NCI-H226 (cell line): ENCODE measurements at regions not wholly inside any gene's neighbourhood (a gene's known extent, or its start where the extent isn't known, plus 50 kb on each side); places are given as distances from the start of the nearest gene placed in this dataset.
"Not testable (repeated sequence)": the region's sequence is repeated elsewhere in the genome, so short reads cannot be mapped to it uniquely, and the experiment has no call there.

Source experiments
- DNase-seq: peaks from one replicate; pipeline ENCODE4 v3.0.0-alpha.2; 2015

DNA sequence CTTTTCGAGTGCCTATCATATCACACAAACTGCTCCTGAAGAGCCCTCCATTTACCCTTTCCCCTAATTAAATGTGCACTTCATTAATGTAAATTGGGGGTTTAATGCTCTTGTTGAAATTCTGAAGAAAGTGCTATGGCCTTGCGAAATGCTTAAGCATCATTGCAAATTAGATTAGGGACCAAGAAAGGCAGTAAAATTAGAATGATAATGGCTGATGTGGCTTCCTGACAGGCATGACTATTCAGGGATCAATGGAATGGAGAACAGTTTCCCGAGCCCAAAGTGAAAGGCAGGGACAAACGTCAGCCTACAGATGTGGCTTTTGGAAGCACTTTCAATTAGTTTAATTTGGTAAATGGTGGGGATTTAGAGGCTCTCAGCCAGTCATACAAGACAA is 120.1 kb downstream of the NKX6-1 start:
- no peak for DNase-seq

DNA sequence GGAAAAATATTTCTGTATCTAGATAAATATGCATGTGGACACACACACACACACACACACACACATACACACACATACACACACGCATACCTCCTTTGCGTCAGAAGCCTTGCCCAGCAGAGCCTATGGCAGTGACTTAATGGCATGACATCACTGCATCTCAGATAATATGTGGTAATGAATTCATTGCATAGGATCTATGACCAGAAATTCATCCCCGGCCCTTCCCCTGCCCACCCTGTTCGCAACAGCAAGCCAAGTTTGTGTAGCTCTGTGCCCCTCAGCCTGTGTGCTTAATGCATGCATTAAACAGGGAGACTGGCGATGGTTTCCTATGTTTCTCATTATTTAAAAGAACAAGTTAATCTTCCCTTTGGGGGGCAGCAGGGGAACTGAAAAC is 120.7 kb downstream of the NKX6-1 start:
- DNase-seq, result no peak

DNA sequence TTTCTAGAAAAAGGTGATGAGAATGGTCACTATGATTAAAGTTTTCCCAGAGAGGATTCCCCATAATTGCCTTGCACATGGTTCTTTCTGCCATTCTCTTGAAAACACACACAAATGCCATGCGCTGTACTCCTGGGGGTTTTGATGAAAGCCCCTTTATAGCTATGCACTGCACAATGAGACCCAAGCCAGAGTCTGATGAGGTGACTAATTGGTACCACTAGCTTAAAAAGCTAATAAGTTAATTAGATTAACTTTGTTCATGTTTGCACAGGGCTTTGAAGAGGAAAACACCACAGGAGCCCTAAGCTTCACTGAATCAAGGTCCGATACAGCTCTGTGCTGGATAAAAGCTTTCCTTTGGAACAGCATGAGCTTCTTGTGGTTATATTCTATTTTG is 132.2 kb downstream of the NKX6-1 start:
- DNase-seq, result no peak

DNA sequence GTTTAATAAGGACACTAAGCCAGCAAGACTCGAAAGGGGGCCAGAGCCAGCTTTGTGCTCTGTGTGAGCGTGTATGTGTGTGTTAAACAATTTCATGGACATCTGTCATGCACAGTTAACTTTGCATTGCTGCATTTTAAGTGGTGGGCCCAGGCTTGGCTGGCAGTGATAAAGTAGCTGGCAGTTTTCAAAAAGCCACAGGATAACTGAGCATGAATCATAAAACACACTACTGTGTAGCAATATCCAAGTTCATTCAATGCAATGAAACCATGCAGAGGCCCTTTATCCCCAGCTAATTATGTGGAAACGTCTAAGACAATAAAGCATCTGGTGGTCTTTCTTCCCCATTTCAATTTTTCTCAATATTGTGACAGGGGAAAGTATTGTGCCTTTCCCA is 132.9 kb downstream of the NKX6-1 start:
- no peak for DNase-seq

DNA sequence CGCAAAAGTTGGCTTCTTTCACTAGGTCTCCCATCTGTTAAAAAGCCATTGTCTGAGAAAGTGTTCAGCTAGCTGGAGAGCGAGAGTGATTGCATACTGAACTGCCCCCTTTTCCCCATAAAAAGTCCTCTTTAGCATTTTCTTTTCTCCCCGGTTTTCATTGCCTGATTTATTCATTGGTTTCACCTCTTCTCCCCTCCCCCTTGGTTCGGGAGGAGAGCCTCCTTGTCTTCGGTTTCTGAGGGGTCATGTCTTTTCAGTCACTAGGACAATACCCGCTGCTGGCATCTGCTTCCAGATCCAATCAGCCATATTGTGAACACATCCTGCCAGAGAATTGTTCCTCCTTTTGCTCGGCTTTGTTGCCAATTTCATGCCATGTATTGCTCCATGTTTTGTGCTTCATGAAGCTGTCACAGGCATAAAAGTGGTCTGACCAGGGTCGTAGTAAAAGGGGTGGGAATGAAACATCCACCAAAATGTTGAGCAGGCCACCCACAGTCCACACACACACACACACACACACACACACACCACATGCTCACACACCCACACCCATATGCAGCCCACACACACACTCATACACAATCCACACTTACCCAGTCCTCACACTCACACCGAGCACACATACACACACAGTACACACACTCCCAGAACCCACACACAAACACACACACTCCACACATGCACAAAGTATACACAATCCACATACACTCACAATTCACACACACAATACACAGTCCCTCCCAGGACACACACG is 136.0 kb downstream of the NKX6-1 start:
- DNase-seq, result no peak

DNA sequence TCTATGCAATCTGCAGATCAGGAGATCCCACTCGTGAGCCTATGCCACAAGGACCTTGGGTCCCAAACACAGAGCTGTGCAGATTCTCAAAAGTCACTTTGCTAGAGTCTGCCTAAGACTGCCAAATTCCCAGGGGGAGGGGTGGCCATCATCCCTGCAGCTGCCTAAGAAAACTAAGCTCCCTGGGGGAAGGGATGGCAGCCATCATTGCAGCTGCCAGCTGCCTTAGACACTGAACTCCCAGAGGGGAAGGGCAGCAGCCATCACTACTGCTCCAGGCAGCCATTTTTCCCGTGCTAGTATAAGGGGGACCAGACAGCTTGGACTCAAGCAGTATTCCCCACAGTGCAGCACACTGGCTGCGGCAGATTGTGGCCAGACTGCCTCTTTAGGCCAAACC is 156.9 kb downstream of the NKX6-1 start:
- no peak for DNase-seq

DNA sequence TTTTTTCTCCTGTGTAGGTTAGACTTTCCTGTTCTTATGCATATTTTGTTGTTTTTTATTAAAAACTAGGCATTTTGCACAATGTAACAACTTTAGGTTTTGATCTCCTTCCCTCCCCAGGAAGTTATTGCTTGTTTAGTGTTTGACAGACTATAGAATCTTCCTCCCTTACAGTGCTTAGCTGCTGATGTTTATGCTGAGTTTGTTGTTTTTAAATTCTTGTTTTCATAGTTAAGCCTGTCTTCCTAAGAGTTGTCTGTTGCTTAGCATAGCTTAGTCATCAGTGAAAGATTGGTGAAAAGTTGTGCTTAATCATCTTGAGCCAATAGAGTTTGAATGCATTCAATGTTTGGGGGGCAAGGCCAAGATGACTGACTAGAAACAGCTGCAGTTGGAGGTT is 157.5 kb downstream of the NKX6-1 start:
- no peak for DNase-seq

DNA sequence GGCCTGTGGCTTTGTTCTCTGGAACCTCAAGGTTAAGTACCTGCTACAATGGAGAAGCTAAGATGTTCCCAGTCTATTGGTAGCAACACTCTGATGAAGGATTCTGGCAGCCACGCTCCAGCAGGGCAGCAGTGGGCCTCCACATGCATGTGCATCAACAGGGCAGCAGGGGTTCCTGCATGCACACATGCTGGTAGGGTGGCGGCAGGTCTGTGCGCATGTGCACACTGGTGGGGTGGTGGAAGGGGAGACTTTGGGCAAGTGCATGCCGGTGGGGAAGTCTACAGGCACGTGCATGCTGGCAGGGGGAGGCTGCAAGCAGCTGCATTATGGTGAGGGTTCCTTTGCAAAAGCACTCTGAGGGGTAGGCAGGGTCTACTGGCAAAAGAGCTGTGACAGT is 160.7 kb downstream of the NKX6-1 start:
- DNase-seq, result no peak

DNA sequence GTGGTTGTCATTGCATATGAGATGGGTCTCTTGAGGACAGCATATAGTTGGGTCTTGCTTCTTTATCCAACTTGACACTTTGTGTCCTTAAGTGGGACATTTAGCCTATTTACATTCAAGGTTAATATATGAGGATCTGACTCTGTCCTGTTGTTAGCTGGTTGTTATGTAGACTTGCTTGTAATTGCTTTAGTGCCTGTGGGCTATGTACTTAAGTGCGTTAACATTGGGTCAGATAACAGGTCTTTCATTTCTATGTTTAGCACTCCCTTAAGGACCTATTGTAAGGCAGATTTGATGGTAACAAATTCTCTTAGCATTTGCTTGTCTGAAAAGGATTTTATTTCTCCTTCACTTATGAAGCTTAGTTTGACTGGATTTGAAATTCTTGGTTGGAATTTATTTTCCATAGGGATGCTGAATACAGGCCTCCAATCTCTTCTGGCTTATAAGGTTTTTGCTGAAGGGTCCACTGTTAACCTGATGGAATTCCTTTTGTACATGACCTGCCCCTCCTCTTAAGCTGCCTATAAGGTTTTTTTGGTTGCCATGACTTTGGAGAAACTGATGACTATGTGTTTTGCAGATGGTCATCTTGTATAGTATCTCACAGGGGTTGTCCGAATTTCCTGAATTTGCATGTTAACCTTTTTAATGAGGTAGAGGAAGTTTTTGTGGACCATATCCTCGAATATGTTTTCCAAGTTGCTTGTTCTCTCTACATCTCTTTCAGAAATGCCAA is 162.0 kb downstream of the NKX6-1 start:
- DNase-seq, result no peak

DNA sequence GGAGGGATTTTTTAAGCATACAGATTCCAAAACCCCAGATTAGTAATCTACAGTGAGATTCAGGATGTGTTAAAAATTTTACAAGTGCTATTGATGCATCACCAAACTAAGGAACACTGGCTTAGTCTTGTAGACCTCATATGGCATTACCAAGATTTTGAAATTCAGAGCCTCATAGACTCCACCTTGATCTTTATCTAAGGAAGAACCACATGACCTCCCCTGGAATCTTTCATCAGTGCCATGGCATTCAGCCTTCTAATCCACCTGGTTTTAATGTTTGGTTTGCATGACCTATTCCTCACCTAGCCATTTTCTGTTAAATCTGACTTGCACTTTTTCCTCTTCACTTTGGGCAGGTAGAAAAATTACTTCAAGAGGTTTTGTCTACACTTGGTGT is 171.6 kb downstream of the NKX6-1 start:
- DNase-seq, result no peak

DNA sequence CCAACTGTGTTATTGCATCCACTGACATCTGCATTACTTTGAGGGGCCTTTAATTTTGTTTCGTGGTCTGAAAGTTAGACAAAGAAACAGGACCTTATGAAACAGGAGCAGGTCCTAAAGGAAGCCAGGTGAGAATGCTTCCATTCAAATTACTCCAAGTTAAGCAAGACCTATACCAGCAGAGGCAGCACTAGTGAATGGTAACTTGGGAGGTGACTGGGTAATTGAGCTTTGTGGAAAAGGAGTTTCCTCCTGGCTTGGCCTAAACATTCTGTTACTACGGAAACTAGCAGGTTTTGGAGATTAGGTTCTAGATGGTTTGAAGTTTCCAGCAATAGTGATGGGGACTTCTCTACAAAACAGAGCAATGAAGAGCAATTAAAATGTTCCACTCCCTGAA is 173.5 kb downstream of the NKX6-1 start:
- no peak for DNase-seq

DNA sequence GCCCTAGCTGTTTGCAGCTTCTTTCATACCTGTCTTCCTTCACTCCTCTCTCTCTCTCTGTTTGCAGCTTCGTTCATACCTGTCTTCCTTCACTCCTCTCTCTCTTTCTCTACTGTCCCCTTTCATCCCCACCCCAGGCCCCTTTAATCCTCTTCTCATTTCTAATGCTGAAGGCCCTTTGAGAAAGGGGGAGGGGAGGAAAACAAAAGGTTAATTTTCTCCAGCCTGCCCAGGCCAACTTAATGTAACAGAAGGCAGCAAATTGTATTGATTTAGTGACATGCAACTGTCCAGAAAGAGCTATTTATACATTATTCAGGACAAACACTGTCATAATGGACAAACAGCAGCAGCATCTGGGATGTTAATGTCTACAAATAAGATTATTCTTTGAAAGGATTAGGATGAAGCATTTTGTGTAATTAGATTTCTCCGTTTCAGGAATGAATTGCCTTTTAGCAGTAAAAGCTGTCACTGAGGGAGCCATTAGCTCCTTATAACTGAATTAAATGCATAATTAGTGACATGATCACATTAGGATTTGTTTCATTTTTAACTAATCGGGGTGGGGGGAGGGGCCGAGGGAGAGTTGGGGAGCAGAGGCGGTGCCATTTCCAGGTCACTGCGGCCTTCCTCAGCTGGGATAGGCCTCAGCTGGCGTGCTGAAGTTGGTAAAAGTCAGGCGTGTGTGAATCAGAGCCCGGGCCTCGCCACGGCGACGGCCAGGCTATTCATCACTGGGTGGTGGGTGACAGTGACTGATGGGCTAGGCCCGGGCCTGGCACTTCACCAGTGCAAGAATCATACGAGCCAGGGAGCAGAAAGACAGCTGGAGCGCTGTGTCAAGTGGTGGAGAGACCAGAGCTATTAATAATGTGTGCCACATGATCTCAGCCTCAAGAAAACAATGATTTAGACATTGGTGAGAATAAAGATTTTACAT is 174.5 kb downstream of the NKX6-1 start:
- DNase-seq, result no peak

DNA sequence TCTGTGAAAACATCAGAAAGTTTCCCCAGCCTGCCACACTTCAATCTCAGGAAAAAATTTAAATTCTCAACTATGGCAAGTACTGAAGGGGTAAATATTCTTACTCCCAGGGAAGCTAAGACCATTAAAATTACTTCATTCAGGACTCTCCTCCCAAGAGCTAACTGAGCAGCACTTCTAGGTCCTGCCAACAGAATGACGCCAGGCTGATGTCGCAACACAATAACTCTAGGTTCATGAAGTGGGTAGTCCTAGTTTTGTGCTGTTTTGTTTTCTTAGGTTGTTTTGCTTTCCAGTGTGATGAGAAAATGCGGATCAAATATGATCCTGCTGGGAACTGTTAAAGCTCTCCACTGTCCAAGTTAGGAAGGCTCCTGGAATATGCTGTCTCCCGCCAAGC is 180.0 kb downstream of the NKX6-1 start:
- DNase-seq, result no peak

DNA sequence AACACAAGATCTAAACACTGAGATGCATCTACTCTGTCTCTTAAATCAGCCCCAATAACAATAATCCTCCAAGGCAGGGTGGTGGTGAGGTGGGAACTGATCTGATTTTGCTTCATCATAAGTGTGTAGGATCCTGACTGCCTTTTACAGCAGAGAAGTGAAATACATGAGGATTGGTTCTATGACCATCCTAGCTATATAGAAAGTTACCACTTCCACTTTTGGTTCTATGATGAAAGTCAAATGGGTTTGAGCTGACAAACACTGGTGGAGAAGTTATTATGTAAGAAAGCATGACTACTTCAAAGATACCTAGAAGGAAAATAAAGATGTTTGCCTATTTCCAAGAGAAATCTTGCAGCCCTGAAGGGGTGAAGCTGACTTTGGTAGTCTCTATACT is 181.6 kb downstream of the NKX6-1 start:
- no peak for DNase-seq

DNA sequence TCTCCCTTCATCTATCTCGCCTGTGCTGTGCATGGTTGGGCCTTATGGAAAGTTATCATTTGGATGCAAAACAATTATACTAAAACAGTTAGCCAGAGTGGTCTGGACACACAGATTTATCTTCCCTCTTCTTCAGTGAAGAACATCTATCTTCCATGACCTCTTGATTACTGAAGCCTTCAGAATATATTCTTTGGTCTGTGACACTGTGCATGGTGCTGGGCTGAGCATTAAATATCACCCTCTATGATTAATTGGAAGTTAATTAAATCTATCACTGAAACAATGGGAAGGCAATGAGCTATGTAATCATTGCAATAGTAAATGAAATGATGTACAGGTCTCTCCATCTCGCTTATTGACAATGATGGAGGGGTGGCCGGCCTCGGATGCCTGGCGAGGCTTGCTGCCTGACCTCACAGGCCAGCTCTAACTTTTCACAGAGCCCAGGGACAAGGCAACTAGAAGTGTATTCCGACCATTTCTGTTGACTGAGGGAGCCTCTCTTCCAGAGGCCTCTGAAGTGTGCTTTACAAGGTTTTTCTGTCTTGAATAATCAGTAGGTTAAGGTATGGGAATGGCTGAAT is 186.6 kb downstream of the NKX6-1 start:
- DNase-seq, result no peak

DNA sequence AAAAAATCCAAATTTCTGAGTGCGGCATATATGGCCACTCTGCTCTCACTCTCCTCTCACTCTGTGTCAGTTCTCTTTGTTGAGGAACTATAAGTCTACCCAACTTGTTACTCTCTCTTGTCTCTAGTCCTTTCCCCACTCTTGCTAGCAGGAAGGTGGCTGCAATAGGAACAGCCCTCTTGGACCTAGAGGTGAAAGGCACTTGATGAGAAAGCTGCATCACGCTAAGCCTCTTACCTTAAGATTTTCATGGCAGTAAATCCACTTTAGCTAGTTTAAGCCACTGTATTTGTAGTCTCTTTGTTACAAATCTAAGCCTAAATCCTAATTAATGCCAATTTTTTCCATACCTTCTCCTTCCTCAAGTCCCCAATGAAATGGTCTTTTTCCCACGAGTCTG is 189.9 kb downstream of the NKX6-1 start:
- no peak for DNase-seq

DNA sequence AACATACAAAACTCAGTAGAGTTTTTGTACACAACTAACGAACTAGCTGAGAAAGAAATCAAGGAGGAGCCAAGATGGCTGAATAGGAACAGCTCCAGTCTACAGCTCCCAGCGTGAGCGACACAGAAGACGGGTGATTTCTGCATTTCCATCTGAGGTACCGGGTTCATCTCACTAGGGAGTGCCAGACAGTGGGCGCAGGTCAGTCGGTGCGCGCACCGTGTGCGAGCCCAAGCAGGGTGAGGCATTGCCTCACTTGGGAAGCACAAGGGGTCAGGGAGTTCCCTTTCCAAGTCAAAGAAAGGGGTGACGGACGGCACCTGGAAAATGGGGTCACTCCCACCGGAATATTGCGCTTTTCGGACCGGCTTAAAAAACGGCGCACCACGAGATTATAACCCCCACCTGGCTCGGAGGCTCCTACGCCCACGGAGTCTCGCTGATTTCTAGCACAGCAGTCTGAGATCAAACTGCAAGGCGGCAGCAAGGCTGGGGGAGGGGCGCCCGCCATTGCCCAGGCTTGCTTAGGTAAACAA is 200.3 kb downstream of the NKX6-1 start:
- DNase-seq, result not testable (repeated sequence)

DNA sequence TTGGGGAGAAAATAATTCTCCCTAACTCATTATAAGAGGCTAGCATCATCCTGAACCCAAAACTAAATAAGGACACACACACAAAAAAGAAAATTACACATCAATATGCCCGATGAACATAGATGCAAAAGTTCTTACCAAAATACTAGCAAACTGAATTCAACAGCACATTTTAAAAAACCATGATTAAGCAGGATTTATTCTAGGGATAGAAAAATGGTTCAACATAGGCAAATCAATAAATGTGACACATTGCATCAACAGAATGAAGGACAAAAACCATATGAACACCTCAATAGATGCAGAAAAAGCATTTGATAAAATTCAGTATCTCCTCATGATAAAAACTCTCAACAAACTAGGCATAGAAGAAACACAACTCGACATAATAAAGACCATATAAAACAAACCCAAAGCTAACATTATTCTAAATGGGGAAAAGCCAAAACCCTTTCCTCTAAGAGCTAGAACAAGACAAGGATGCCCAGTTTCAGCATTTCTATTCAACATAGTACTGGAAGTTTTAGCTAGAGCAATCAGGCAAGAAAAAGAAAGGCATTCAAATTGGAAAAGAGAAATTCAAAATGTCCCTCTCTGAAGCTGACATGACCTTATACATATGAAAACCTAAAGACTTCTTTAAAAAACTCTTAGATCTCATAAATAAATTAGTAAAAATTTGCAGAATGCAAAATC is 200.9 kb downstream of the NKX6-1 start:
- DNase-seq, result no peak

DNA sequence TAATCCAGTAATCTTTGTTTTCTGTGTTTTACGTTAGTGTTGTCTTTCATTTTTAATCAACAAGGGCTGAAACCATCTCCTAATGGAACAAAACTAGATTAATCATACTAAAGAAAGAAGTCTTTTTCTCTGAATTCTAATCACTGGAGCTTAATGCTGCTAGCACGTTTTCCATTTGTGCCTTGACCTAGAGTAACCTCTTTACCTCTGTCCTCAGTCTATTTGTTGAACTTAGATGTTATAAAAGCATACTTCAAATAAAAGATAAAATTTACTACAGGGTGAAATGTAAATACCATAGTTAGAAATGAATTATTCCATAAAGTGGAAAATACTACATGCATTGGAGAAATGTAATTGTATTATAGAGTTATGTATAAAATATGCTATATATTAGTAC is 207.1 kb downstream of the NKX6-1 start:
- no peak for DNase-seq

DNA sequence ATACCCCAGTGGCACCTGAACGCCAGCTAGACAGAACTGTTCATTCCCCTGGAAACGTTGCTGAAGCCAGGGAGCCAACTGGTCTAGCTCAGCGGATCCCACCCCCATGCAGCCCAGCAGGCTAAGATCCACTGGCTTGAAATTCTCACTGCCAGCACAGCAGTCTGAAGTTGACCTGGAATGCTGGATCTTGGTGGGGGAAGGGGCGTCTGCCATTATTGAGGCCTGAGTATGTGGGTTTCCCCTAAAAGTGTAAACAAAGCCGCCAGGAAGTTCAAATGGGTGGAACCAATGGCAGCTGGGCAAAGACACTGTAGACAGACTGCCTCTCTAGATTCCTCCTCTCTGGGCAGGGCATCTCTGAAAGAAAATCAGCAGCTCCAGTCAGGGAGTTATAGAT is 213.0 kb downstream of the NKX6-1 start:
- DNase-seq, result no peak

DNA sequence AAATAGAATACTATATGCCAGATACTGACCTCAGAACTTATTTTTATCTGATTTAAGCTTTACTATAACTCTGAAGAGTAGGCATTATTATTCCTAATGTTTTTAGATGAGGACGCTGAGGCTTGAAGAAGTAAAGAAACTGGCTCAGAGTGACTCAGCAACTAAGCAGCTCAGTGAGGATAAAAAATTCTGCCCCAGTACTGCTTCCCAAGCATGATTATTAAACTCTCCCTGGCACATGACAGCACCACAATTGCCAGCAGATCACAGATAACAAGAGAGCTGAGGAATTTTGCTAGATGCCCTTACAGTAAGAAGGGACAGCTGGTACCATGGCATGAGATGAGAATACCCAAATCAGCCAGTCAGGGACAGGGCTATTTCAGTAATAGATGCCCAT is 219.4 kb downstream of the NKX6-1 start:
- DNase-seq, result no peak

DNA sequence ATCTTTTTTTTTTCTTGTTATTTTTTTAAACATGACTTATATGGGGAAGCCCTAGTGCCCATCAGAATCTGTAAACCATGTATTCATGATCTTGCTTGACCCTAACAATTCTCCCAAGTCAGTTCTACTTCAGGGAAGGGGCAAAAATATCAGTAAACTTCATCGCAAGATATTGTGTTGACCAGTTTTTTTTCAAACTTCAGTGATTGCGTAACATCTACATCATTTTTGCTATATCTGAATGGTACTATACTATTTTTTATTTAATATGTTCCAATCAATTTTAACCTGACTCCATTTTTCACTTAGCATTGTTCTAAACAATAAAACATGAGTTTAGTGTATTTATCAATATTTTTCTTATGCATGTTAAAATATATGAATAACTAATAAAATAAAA is 221.2 kb downstream of the NKX6-1 start:
- DNase-seq, result no peak
